HCT116 (cell line): ENCODE measurements at regions not wholly inside any gene's neighbourhood (a gene's known extent, or its start where the extent isn't known, plus 50 kb on each side); places are given as distances from the start of the nearest gene placed in this dataset.

Experiments used
- ATAC-seq: fragments of 200-7000 bp; cut with Tn5 transposase; 2 replicates; pipeline ENCODE4 v1.9.1; 2020; ENCODE audit warnings: mild to moderate bottlenecking, moderate library complexity
- BruUV-seq: library from RNA; stranded (reverse); fragments of 400-500 nt; replicated peaks from 2 replicates; lab custom pipeline; 2021; lab: Mats Ljungman, UMichigan
- CTCF ChIA-PET: fragments of 300-600 bp; sonication (Branson Sonifier 250); formaldehyde crosslinking; loops from one replicate; lab custom pipeline; 2021; ENCODE audit warnings: antibody characterized with exemption; lab: Charles Lee
- POLR2A ChIA-PET: fragments of 300-600, 350-600 bp; sonication (Branson Sonifier 250); formaldehyde crosslinking; loops from one replicate; lab custom pipeline; 2021; ENCODE audit warnings: antibody characterized with exemption; lab: Charles Lee
- RAD21 ChIA-PET, 2 experiments: fragments of 300-600 bp; sonication (Branson Sonifier 250); formaldehyde crosslinking; loops; one replicate each; lab custom pipeline; 2023; ENCODE audit warnings: low total read pairs in 2 of 2; ENCODE audit not compliant: uncharacterized antibody in 2 of 2, unreplicated experiment in 2 of 2, low non-redundant PET in 1 of 2; lab: Charles Lee
- DNase-seq: peaks from one replicate; pipeline ENCODE4 v3.0.0-alpha.2; 2010; ENCODE audit warnings: low read depth, low spot score
- H2AFZ ChIP-seq: fragments of 200-600 bp; shearing (Covaris generic), sonication (generic); 2 replicates; pipeline ENCODE4 v1.6.1; 2017; ENCODE audit warnings: low read depth, mixed run types, mixed read lengths, antibody characterized with exemption, low read length; ENCODE audit not compliant: poor library complexity, severe bottlenecking
- H3K27ac ChIP-seq: 2 replicates; pipeline ENCODE4 v1.5.1; 2012; ENCODE audit warnings: low read depth, low read length
- H3K27me3 ChIP-seq: fragments of 200-600 bp; sonication (generic); 2 replicates; pipeline ENCODE4 v1.6.1; 2016; ENCODE audit warnings: mixed run types, low read length, mixed read lengths; ENCODE audit not compliant: insufficient read depth
- H3K36me3 ChIP-seq, 2 experiments: fragments of 200-500 bp in 1 of 2; fragments of 200-600 bp in 1 of 2; sonication (Bioruptor generic) in 1 of 2; sonication (generic) in 1 of 2; 2 replicates each; pipeline versions ENCODE4 v1.5.1 to v1.6.1; 2014 to 2016; ENCODE audit warnings: low read length in 2 of 2, inconsistent platforms in 1 of 2, mixed read lengths in 1 of 2, mixed run types in 1 of 2; ENCODE audit not compliant: insufficient read depth in 2 of 2, control insufficient read depth in 1 of 2
- H3K4me1 ChIP-seq, 2 experiments: fragments of 200-600 bp in 1 of 2; sonication (generic) in 1 of 2; 2 replicates each; pipeline versions ENCODE4 v1.5.1 to v1.6.1; 2012 to 2017; ENCODE audit warnings: low read length in 2 of 2, inconsistent platforms in 1 of 2, mild to moderate bottlenecking in 1 of 2, mixed read lengths in 1 of 2, mixed run types in 1 of 2, moderate library complexity in 1 of 2; ENCODE audit not compliant: insufficient read depth in 2 of 2, control insufficient read depth in 1 of 2
- H3K4me2 ChIP-seq: fragments of 200-600 bp; sonication (generic); 2 replicates; pipeline ENCODE4 v1.6.1; 2017; ENCODE audit warnings: mixed run types, low read length, mixed read lengths
- H3K4me3 ChIP-seq, 2 experiments: fragments of 200-600 bp in 1 of 2; sonication (generic) in 1 of 2; replicated peaks in 1 of 2; 2 replicates each; pipeline ENCODE4 v1.5.1; 2011 to 2016; ENCODE audit warnings: low read length in 2 of 2, control low read depth in 1 of 2, low read depth in 1 of 2, mild to moderate bottlenecking in 1 of 2, mixed read lengths in 1 of 2, mixed run types in 1 of 2
- H3K79me2 ChIP-seq: fragments of 200-600 bp; sonication (generic); 2 replicates; pipeline ENCODE4 v1.6.1; 2017; ENCODE audit warnings: mild to moderate bottlenecking, mixed run types, low read length, moderate library complexity, mixed read lengths; ENCODE audit not compliant: insufficient read depth
- H3K9ac ChIP-seq: fragments of 200-600 bp; sonication (generic); 2 replicates; pipeline ENCODE4 v1.6.1; 2016; ENCODE audit warnings: low read length, mixed read lengths
- H3K9me2 ChIP-seq: fragments of 200-600 bp; sonication (generic), shearing (Covaris generic); 2 replicates; pipeline ENCODE4 v1.6.1; 2017; ENCODE audit warnings: mixed run types, mild to moderate bottlenecking, moderate library complexity; ENCODE audit not compliant: insufficient read depth
- H3K9me3 ChIP-seq, 2 experiments: fragments of 200-500 bp in 1 of 2; fragments of 200-600 bp in 1 of 2; sonication (Bioruptor generic) in 1 of 2; sonication (generic) in 1 of 2; 2 replicates each; pipeline ENCODE4 v1.6.1; 2014 to 2017; ENCODE audit warnings: low read length in 2 of 2, mixed read lengths in 2 of 2, inconsistent platforms in 1 of 2, low read depth in 1 of 2, mild to moderate bottlenecking in 1 of 2, mixed run types in 1 of 2, moderate library complexity in 1 of 2; ENCODE audit not compliant: control insufficient read depth in 1 of 2, insufficient read depth in 1 of 2
- H4K20me1 ChIP-seq: fragments of 200-600 bp; sonication (generic), shearing (Covaris generic); 2 replicates; pipeline ENCODE4 v1.6.1; 2017; ENCODE audit warnings: mixed run types, mild to moderate bottlenecking, moderate library complexity; ENCODE audit not compliant: insufficient read depth
- CBX3 ChIP-seq: IDR thresholded peaks from 2 replicates; pipeline ENCODE4 v1.6.1; 2012; ENCODE audit warnings: low read depth
- EGR1 ChIP-seq: IDR thresholded peaks from 2 replicates; pipeline ENCODE4 v1.6.1; 2012; ENCODE audit warnings: low read depth
- FOSL1 ChIP-seq: IDR thresholded peaks from 2 replicates; pipeline ENCODE4 v1.6.1; 2012; ENCODE audit warnings: low read depth
- JUND ChIP-seq: IDR thresholded peaks from 2 replicates; pipeline ENCODE4 v1.6.1; 2012
- POLR2AphosphoS5 ChIP-seq: IDR thresholded peaks from 2 replicates; pipeline ENCODE4 v1.6.1; 2011; ENCODE audit warnings: mild to moderate bottlenecking, low read depth, low read length, moderate library complexity
- SIN3A ChIP-seq: IDR thresholded peaks from 2 replicates; pipeline ENCODE4 v1.6.1; 2012; ENCODE audit warnings: low read depth
- SP1 ChIP-seq: IDR thresholded peaks from 2 replicates; pipeline ENCODE4 v1.6.1; 2012; ENCODE audit warnings: low read depth
- SRF ChIP-seq: IDR thresholded peaks from 2 replicates; pipeline ENCODE4 v1.6.1; 2012; ENCODE audit warnings: low read depth
- ZNF274 ChIP-seq: fragments of 200-500 bp; sonication (Bioruptor generic); IDR thresholded peaks from 2 replicates; pipeline ENCODE4 v1.6.1; 2014; ENCODE audit warnings: mild to moderate bottlenecking, low read depth, low read length, inconsistent platforms
- intact Hi-C: fragments of 100-400 bp; cut with micrococcal nuclease; formaldehyde crosslinking; loops from 2 replicates; pipeline ENCODE4 v1.10.0; 2022
- TF ChIP-seq, protein P1 (sequence below): IDR thresholded peaks from 2 replicates; pipeline ENCODE4 v1.6.1; 2012; ENCODE audit warnings: low read depth
- TF ChIP-seq, protein P2 (sequence below), 3 experiments: fragments of 200-600 bp in 1 of 3; sonication (generic) in 1 of 3; IDR thresholded peaks in 2 of 3; conservative IDR thresholded peaks in 1 of 3; 2 replicates each; pipeline ENCODE4 v1.5.1; 2012 to 2017; ENCODE audit warnings: low read depth in 2 of 3, low read length in 2 of 3, antibody characterized with exemption in 1 of 3, borderline replicate concordance in 1 of 3, control low read depth in 1 of 3, mild to moderate bottlenecking in 1 of 3, mixed read lengths in 1 of 3, mixed run types in 1 of 3, moderate library complexity in 1 of 3; ENCODE audit not compliant: insufficient read depth in 1 of 3
- TF ChIP-seq, protein P3 (sequence below): IDR thresholded peaks from 2 replicates; pipeline ENCODE4 v1.6.1; 2012

DNA sequence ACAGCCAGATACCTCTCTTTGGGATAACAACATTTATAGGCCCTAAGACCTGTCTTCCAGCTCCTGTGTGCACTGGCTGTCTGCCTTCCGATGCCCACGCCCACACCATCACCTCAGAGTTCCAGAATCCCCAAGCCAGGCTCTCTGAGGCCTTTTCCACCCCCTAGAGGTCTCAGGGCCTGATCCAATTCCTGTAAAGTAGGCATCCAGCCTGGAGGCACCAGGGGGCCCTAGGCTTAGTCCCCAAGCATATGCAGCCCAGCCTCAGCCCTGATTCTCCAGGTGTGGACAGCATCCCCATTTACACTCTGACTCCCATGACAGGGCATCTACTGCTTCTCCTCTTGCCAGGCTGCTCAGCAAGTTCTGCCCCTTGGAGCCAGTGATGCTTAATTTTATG lies 72.7 kb upstream of the CORO2B start:
- no peaks in the 10 kb centered on the region for H4K20me1 ChIP-seq
- ChIA-PET POLR2A (no interaction called here), CTCF (no interaction called here), RAD21 (no interaction called here)
- no peaks in the 10 kb centered on the region for H3K36me3 ChIP-seq
- H3K9me3 ChIP-seq, result no peaks in the 10 kb centered on the region
- H3K27me3 ChIP-seq, result no peaks in the 10 kb centered on the region
- TF ChIP-seq, protein P1, sequence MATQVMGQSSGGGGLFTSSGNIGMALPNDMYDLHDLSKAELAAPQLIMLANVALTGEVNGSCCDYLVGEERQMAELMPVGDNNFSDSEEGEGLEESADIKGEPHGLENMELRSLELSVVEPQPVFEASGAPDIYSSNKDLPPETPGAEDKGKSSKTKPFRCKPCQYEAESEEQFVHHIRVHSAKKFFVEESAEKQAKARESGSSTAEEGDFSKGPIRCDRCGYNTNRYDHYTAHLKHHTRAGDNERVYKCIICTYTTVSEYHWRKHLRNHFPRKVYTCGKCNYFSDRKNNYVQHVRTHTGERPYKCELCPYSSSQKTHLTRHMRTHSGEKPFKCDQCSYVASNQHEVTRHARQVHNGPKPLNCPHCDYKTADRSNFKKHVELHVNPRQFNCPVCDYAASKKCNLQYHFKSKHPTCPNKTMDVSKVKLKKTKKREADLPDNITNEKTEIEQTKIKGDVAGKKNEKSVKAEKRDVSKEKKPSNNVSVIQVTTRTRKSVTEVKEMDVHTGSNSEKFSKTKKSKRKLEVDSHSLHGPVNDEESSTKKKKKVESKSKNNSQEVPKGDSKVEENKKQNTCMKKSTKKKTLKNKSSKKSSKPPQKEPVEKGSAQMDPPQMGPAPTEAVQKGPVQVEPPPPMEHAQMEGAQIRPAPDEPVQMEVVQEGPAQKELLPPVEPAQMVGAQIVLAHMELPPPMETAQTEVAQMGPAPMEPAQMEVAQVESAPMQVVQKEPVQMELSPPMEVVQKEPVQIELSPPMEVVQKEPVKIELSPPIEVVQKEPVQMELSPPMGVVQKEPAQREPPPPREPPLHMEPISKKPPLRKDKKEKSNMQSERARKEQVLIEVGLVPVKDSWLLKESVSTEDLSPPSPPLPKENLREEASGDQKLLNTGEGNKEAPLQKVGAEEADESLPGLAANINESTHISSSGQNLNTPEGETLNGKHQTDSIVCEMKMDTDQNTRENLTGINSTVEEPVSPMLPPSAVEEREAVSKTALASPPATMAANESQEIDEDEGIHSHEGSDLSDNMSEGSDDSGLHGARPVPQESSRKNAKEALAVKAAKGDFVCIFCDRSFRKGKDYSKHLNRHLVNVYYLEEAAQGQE, result no peak
- TF ChIP-seq SRF (no peak), SP1 (no peak), EGR1 (no peak), FOSL1 (no peak), SIN3A (no peak), CBX3 (no peak), ZNF274 (no peak), JUND (no peak), POLR2AphosphoS5 (no peak)
- TF ChIP-seq, protein P2, sequence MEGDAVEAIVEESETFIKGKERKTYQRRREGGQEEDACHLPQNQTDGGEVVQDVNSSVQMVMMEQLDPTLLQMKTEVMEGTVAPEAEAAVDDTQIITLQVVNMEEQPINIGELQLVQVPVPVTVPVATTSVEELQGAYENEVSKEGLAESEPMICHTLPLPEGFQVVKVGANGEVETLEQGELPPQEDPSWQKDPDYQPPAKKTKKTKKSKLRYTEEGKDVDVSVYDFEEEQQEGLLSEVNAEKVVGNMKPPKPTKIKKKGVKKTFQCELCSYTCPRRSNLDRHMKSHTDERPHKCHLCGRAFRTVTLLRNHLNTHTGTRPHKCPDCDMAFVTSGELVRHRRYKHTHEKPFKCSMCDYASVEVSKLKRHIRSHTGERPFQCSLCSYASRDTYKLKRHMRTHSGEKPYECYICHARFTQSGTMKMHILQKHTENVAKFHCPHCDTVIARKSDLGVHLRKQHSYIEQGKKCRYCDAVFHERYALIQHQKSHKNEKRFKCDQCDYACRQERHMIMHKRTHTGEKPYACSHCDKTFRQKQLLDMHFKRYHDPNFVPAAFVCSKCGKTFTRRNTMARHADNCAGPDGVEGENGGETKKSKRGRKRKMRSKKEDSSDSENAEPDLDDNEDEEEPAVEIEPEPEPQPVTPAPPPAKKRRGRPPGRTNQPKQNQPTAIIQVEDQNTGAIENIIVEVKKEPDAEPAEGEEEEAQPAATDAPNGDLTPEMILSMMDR (IDR thresholded peaks at IDR 0.05 in 2 of 3, conservative IDR thresholded peaks at IDR 0.05 in 1 of 3; ENCODE audit: borderline replicate concordance in 1 of 3, insufficient read depth in 1 of 3, low read depth in 2 of 3, low read length in 2 of 3), result no peak
- TF ChIP-seq, protein P3, sequence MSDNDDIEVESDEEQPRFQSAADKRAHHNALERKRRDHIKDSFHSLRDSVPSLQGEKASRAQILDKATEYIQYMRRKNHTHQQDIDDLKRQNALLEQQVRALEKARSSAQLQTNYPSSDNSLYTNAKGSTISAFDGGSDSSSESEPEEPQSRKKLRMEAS, result no peak
- no peak overlapping the region for H3K27ac ChIP-seq
- H3K4me1 ChIP-seq, result no peaks in the 10 kb centered on the region
- H3K4me3 ChIP-seq, result no peak overlapping the region
- H3K9ac ChIP-seq, result no peak overlapping the region
- ATAC-seq (no peak), DNase-seq (no peak)
- H3K4me2 ChIP-seq, result no peak overlapping the region
- intact Hi-C loops, result no loop called here
- H3K79me2 ChIP-seq, result no peaks in the 10 kb centered on the region
- H3K9me2 ChIP-seq, result no peaks in the 10 kb centered on the region
- BruUV-seq, result no TSS peak
- H2AFZ ChIP-seq, result no peak overlapping the region
